ENCODE measurements at regions not wholly inside any gene's neighbourhood (a gene's known extent, or its start where the extent isn't known, plus 50 kb on each side); places are given as distances from the start of the nearest gene placed in this dataset.

DNA sequence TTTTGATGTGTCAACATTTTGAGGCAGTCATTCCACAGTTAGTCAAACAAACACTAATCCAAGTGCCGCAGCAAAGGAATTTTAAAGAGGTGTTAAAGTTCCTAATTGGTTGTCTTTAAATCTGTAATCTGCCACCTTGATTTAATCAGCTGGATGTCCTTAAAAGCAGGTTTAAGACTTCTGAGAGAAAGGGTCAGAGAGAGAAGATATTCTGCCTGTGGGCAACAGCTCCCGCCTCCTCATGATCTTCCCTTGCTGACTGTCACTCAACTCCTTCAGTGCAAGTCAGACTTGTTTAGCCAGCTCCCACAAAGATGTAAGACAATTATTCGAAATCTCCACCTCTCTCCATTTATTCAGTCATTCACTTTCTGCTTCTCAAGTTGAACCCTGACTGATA lies 92.6 kb upstream of the MYRIP start:
- ChIA-PET CTCF (interaction anchor here (1.4 kb wide), 1 partner anchor 269 kb away, joined by 3 read pairs; no protein-coding TSS in a partner anchor), POLR2A (no interaction called here)
- Histone ChIP-seq H3K36me3 (ENCODE audit: control insufficient read depth in 2 of 2, insufficient read depth in 1 of 2, low read length in 2 of 2) (no peaks in the 10 kb centered on the region), H3K4me3 (ENCODE audit: low read depth, low read length) (no peak overlapping the region), H3K9me3 (ENCODE audit: control insufficient read depth, insufficient read depth, low read depth, low read length) (no peaks in the 10 kb centered on the region), H3K4me1 (ENCODE audit: control insufficient read depth, insufficient read depth, low read length) (no peaks in the 10 kb centered on the region), H3K27ac (ENCODE audit: extremely low read depth, low read depth, low read length) (no peak overlapping the region)
- TF ChIP-seq, protein P1, sequence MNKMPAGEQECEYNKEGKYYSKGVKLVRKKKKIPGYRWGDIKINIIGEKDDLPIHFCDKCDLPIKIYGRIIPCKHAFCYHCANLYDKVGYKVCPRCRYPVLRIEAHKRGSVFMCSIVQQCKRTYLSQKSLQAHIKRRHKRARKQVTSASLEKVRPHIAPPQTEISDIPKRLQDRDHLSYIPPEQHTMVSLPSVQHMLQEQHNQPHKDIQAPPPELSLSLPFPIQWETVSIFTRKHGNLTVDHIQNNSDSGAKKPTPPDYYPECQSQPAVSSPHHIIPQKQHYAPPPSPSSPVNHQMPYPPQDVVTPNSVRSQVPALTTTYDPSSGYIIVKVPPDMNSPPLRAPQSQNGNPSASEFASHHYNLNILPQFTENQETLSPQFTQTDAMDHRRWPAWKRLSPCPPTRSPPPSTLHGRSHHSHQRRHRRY (tag by site-specific recombination; IDR thresholded peaks at IDR 0.05), result no peak
- TF ChIP-seq ZNF292 (tag by site-specific recombination; IDR thresholded peaks at IDR 0.05; ENCODE audit: borderline replicate concordance, low read depth) (no peak), ZNF558 (tag by site-specific recombination; IDR thresholded peaks at IDR 0.05) (no peak), ZIC2 (tag by site-specific recombination; IDR thresholded peaks at IDR 0.05) (no peak), ZNF768 (tag by site-specific recombination; IDR thresholded peaks at IDR 0.05) (no peak), ZNF391 (tag by site-specific recombination; IDR thresholded peaks at IDR 0.05; ENCODE audit: borderline replicate concordance, low read depth) (no peak), ZNF791 (tag by site-specific recombination; IDR thresholded peaks at IDR 0.05) (no peak), ZNF223 (tag by site-specific recombination; IDR thresholded peaks at IDR 0.05) (no peak), KLF16 (tag by site-specific recombination; IDR thresholded peaks at IDR 0.05) (no peak), ZNF530 (tag by site-specific recombination; IDR thresholded peaks at IDR 0.05; ENCODE audit: low read depth) (no peak)
- TF ChIP-seq, protein P2, sequence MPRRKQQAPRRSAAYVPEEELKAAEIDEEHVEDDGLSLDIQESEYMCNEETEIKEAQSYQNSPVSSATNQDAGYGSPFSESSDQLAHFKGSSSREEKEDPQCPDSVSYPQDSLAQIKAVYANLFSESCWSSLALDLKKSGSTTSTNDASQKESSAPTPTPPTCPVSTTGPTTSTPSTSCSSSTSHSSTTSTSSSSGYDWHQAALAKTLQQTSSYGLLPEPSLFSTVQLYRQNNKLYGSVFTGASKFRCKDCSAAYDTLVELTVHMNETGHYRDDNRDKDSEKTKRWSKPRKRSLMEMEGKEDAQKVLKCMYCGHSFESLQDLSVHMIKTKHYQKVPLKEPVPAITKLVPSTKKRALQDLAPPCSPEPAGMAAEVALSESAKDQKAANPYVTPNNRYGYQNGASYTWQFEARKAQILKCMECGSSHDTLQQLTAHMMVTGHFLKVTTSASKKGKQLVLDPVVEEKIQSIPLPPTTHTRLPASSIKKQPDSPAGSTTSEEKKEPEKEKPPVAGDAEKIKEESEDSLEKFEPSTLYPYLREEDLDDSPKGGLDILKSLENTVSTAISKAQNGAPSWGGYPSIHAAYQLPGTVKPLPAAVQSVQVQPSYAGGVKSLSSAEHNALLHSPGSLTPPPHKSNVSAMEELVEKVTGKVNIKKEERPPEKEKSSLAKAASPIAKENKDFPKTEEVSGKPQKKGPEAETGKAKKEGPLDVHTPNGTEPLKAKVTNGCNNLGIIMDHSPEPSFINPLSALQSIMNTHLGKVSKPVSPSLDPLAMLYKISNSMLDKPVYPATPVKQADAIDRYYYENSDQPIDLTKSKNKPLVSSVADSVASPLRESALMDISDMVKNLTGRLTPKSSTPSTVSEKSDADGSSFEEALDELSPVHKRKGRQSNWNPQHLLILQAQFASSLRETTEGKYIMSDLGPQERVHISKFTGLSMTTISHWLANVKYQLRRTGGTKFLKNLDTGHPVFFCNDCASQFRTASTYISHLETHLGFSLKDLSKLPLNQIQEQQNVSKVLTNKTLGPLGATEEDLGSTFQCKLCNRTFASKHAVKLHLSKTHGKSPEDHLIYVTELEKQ (tag by site-specific recombination; IDR thresholded peaks at IDR 0.05; ENCODE audit: borderline replicate concordance), result no peak

DNA sequence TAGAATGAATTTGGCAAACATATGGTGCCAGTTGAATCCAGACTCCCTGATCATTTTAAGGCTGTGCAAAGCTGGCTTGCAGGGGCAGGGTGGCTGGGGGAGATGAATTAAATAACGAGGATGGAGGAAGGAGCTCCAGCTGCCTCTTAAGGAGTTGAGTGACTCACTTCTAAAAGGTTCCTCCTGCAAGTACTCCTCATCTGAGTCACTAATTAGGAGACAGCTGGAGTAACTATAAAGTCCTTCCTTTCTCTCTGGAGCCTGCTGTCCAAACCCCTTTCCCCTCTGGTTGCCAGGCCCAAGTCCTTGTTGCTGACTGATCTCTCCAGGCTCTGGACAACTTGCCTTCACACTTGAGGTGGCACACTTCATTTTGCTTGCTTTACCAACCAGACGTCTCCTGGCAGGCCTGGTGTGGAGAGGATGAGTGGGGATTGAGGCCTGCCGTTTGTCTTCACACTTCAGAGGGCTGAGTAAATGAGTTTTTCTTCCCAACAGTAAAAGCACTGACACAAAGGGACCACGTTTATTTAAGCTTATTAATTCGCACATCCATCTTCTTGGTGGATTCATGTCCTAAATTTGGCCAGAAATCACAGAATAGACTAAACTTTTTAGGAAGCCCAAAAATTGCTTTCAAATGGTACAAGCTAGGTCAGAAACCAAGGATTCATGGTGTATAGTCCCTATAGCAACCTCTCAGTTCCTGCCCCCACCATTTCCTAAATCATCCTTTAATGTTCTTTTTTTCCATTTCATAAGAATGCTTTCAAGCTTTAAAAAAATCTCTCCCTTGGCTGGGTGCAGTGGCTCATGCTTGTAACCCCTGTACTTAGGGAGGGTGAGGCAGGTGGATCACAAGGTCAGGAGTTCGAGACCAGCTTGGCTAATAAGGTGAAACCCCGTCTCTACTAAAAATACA lies 90.5 kb upstream of the MYRIP start:
- H3K9me3 ChIP-seq (ENCODE audit: control insufficient read depth, insufficient read depth, low read depth, low read length), result no peaks in the 10 kb centered on the region
- CTCF ChIA-PET, result interaction anchor here (1.0 kb wide), 1 partner anchor 14 kb away, joined by 3 read pairs; no protein-coding TSS in a partner anchor
- H3K4me1 ChIP-seq (ENCODE audit: control insufficient read depth, insufficient read depth, low read length), result no peaks in the 10 kb centered on the region
- no peak overlapping the region for H3K4me3 ChIP-seq (ENCODE audit: low read depth, low read length)
- no peak overlapping the region for H3K27ac ChIP-seq (ENCODE audit: extremely low read depth, low read depth, low read length)
- POLR2A ChIA-PET, result no interaction called here
- no peaks in the 10 kb centered on the region for H3K36me3 ChIP-seq (ENCODE audit: control insufficient read depth in 2 of 2, insufficient read depth in 1 of 2, low read length in 2 of 2)
- no peak for TF ChIP-seq ZNF560 (tag by site-specific recombination; IDR thresholded peaks at IDR 0.05; ENCODE audit: borderline replicate concordance)
- no peak for TF ChIP-seq SP3 (tag by site-specific recombination; IDR thresholded peaks at IDR 0.05)
- TF ChIP-seq ZNF311 (tag by site-specific recombination; IDR thresholded peaks at IDR 0.05; ENCODE audit: borderline replicate concordance), result no peak
- TF ChIP-seq, protein P1 (tag by site-specific recombination; IDR thresholded peaks at IDR 0.05), result no peak
- no peak for TF ChIP-seq ZXDB (tag by site-specific recombination; IDR thresholded peaks at IDR 0.05)
- TF ChIP-seq, protein P3, sequence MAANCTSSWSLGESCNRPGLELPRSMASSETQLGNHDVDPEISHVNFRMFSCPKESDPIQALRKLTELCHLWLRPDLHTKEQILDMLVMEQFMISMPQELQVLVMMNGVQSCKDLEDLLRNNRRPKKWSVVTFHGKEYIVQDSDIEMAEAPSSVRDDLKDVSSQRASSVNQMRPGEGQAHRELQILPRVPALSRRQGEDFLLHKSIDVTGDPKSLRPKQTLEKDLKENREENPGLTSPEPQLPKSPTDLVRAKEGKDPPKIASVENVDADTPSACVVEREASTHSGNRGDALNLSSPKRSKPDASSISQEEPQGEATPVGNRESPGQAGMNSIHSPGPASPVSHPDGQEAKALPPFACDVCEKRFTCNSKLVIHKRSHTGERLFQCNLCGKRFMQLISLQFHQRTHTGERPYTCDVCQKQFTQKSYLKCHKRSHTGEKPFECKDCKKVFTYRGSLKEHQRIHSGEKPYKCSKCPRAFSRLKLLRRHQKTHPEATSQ (tag by site-specific recombination; IDR thresholded peaks at IDR 0.05), result no peak
- TF ChIP-seq, protein P4, sequence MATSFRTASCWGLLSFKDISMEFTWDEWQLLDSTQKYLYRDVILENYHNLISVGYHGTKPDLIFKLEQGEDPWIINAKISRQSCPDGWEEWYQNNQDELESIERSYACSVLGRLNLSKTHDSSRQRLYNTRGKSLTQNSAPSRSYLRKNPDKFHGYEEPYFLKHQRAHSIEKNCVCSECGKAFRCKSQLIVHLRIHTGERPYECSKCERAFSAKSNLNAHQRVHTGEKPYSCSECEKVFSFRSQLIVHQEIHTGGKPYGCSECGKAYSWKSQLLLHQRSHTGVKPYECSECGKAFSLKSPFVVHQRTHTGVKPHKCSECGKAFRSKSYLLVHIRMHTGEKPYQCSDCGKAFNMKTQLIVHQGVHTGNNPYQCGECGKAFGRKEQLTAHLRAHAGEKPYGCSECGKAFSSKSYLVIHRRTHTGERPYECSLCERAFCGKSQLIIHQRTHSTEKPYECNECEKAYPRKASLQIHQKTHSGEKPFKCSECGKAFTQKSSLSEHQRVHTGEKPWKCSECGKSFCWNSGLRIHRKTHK (tag by site-specific recombination; IDR thresholded peaks at IDR 0.05), result no peak
- TF ChIP-seq HOXC10 (CRISPR knock-in tag; IDR thresholded peaks at IDR 0.05), result no peak
